GM21786 (cell line): ENCODE measurements at regions not wholly inside any gene's neighbourhood (a gene's known extent, or its start where the extent isn't known, plus 50 kb on each side); places are given as distances from the start of the nearest gene placed in this dataset.

Source experiments
- ATAC-seq: cut with Tn5 transposase; IDR thresholded peaks from one replicate; pipeline ENCODE4 v1.9.1; 2021; ENCODE audit not compliant: unreplicated experiment

DNA sequence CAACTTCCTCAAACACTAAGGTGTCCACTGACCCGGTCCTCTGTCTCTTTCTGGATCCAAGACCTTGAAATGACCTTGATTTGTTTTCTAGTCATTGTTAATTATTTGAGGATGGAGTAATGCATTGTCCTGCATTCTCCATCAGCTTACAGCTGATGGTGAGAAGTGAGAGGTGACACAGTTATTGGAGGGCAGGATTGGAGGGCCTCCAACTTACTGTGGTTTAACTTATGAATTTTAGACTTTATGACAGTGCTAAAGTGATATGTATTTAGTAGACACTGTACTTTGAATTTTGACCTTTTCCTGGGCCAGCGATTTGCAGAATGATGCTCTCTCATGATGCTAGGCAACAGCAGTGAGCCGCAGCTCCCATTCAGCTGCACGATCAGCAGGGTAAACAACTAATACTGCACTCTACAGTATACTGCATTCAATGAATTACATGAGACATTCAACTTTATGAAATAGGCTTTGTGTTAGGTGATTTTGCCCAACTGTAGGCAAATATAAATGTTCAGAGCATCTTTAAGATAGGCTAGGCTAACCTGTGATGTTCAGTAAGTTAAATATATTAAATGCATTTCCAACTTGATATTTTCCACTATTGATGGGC, 200.0 kb upstream of the MEX3C start:
- ATAC-seq = no peak

DNA sequence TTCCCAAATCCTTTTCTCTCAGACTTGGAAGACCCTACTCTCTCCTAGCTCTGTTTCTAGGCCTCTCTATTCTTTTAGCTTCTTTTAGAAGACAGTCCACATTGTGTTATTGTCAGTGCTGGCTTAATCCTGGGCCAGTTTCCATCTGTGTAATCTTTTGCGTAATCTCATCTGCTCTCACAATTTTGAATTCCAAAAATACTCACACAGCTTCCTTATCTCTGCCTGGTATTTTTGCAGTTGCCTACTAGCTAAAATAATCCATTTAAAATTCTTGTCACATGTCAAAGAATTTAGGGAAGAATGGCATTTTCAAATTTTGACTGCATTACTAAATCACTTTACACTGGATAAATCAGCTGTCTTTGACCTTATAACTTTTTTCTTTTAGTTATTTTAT, 200.6 kb upstream of the MEX3C start:
- ATAC-seq = no peak

- ATAC-seq = no peak
These were observed 202.1 kb upstream of the MEX3C start for GRCh38 chr18:51399491-51400122.

DNA sequence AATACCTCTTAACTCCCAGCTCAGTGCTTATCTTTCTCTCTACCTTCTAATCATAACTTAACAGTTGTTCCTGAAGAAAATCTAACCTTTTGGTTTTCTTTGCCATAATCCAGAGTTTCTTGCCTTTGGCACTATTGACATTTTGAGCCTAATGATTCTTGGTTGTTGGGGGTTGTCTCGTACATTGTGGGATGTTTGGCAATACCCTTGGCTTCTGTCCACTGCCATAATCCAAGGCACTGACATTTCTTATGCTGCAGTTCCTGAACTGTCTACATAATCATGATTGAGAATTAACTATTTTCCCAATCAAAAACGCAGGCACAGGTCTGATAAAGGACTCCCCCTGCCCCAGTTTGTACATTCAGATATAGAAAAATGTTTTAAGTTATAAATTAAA, 203.2 kb upstream of the MEX3C start:
- no peak for ATAC-seq

- no peak for ATAC-seq
These were observed 204.4 kb upstream of the MEX3C start for GRCh38 chr18:51401912-51402311.

GRCh38 chr18:51404620-51405019, 207.1 kb upstream of the MEX3C start:
- ATAC-seq = no peak

DNA sequence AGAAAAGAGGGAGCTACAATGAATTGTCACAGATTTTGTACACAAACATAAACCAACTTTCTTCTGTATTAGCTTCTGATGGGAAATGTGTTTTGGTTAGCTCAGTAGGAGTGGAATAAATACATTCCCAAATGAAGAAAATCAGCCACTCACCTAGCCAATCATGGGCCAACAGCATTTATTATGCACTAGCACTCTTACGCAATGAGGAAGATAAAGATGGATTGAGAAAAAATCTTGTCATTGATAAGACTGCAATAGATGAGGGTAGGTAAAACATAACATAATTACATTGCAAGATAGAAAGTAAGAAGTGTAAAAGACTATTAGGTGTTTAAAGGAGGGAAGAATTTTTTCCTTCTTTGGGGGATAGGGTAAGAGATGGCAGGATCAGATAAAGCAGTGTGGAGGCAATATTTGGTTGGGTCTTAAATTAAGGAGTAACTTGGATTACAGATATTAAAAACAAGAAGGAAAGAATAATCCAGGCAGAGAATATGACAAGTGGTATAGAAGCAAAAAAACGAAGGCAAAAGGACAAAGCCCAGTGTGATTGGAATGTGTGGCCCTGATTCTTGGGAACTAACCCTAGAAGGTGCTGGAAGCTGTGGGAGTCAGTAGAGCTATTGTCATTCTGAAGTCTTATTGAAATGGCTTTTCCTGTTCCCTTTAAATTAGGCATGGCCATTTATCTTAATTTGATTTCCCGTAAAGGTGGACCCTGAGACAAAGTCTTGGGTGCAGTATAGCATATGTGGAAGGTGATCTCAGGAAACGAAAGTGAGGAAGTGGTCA, 208.4 kb upstream of the MEX3C start:
- ATAC-seq = no peak

DNA sequence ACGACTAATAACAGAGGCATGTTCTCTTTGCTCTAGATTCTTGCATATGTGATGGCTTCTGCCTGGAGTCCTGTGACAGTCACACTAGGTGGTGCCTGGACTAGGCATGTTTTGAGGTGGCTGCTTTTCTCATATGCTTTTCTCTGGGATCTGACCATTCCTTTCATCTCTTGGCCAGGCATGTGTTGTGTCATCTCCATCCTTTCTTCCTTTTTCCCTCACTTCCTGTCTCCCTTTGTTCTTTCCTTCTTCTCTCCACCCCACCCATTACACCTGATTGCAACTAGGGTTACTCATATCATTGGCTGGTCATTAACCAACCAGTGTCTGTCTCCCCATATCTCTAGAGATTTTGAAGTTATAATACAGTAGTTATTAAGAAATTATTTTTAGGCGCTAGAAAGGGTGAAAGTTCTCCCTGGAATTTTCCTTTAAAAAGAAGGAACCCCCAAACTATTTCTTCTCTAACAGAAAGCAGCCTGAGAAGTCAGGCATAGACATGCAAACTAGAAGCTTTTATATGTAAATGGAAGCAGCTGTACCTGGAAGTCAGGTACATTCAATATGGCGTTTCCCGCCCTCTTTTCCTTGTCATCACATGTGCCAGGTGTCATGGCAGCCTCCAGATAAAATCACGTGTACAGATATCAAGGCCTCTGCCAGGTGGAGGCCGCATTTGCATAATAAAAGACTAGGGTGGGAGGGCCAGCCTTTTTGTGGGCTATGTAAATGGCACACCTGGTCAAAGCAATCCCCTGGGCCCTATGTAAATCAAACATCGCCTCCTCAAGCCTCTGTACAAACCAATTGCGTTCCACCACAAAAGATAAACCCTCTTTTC, 220.4 kb upstream of the MEX3C start:
- ATAC-seq = no peak

GRCh38 chr18:51425475-51425874, 228.0 kb upstream of the MEX3C start:
- ATAC-seq = peak; percentile 67

- peak; percentile 52 for ATAC-seq
These were observed 228.4 kb upstream of the MEX3C start for GRCh38 chr18:51425889-51426288.

DNA sequence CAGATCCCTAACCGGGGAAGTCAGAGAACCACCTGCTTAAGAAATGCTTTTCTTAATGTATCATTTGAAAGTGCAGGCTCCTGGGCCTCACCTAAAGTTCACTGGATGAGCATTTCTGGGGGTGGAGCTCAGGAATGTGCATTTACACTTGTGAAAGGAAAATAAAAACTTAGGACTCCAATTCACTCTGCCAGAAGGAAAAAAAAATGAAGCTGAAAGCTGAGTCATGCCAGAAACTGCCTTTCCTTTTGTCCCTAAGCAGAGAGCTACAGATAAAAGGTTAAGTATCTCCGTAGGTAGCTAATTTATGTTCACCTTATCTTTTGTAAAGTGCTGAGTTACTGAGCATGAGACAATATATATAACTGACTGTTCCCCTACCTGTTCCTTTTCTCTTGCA, 229.5 kb upstream of the MEX3C start:
- no peak for ATAC-seq

DNA sequence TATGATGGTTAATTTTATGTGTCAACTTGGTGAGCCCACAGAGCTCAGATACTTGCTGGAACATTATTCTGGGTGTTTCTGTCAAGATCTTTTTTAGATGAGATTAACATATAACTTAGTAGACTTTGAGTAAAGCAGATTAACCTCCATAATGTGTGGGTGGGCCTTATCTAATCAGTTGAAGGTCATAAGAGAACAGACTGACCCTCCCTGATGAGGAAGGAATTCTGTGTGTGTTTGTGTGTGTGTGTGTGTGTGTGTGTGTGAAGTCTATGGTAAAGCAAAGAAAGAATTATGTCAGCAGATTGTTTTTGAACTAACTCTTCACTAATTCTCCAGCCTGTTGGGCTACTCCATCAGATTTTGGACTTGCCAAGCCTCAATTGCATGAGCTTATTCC, 232.2 kb upstream of the MEX3C start:
- ATAC-seq = no peak

DNA sequence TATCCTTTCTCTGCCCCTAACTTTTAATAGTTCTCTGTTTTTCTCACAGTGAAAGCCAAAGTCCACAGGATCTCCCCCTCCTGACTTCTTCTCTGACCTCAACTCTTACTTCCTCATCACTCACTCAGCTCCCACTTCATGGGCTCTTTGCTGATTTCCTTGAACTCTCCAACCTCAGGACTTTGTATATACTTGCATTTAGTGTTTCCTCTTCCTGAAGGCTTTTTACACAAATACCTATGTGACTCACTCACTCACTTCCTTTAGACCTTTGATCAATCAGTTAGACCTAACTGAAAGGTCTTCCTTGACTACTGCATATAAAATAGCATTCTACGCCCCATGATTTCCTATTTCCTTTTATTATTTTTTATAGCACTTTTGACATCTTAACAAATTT, 233.1 kb upstream of the MEX3C start:
- no peak for ATAC-seq

- ATAC-seq = no peak
These were observed 235.8 kb upstream of the MEX3C start for GRCh38 chr18:51433296-51433695.

DNA sequence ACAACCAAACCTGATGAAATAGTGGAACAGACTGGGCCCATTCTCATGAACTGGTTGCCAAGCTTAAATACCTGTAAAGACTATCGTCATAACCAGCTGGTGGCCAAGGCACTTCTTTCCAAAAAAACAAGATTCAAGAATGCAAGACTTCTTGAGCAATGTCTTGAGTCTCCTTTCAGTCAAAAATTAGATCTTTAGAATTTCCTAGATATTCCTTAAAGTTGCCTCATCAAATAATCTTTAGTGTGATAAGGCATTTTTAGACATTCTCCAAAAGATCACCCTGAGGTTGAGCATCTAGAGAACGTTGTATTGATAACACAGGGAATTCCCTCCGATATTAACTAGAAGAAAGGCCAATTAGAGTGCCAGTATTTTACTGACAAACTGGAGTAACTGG, 236.4 kb upstream of the MEX3C start:
- ATAC-seq = no peak

- no peak for ATAC-seq
These were observed 240.1 kb upstream of the MEX3C start for GRCh38 chr18:51437280-51438271.

DNA sequence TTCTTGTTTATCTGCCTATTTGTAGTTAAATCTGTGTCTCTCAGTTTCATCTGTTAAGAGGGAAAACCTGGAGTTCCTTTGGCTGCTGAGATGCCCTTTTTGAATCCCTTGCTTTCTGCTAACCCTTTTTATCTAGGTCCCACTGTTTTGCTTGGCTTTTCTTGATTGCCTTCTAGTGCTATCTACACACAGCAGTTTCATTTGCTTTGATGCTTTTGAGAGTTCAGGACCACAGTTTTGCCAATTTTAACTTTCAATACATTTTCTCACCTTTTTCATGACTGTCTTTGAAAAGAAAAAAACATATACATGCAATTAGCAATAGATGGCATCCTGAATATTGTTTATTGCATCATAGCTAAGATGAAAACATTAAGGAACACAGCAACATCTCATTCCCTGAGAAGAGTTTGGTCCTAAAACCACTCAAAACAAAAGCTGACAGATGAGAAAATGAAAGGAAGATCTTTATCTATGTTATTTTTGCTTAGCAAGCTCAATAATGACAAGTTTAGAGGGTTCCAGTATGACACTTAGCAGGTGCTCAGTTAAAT, 241.4 kb upstream of the MEX3C start:
- no peak for ATAC-seq

DNA sequence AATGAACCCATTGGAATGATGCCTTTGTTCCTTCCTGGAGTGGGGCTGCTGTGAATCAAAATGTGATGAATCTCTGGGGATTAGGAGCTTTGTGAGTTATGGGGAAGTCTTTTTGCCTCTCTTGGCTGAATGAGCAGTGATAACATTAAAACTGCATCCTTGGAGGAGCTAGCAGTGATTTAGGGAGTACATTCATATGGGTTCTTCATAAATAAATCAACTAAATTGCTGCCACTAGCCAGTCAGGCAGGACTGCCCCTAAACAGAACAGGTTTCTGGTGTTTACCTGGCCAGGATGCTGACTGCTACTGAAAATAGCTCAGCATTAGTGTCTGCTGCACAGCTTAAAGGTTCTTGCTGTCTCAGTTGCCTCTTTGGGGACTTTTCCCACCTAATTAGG, 244.5 kb upstream of the MEX3C start:
- no peak for ATAC-seq

DNA sequence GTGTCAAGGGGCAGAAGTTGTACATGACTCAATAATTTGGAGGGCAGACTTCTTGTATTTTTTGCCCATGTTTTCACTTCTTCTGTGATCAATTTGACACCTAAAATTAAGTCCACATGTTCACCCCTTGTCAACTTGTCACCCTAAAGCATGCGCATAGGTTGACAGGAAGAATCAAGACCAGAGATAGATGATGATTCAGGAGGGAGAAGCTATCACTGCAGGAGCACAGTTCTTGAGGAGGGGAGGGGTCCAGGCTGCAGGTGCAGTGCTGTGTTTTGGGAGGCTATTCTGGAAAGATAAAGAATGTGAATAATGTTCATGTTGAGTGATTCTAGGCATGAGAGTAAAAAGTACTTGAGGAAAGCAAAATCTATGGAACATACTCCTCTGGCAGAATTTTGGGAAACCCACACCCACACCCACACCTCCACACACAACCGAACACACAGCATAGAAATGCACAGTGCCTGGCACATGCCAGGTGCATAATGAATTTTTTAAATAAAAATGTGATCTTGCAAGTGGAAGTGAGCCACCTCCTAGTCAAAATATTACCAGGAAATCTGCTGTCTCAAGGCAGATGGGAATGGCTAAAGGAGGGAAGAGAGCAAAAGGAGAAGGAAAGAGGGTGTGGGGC, 249.2 kb upstream of the MEX3C start:
- ATAC-seq = no peak
